Uterus (tissue), 3 donors: ENCODE measurements at regions not wholly inside any gene's neighbourhood (a gene's known extent, or its start where the extent isn't known, plus 50 kb on each side); places are given as distances from the start of the nearest gene placed in this dataset.

Source experiments
- DNase-seq, 2 donors: peaks; one replicate each; pipeline ENCODE4 v3.0.0-alpha.2; 2019 to 2020
- H3K27ac ChIP-seq, 2 donors: fragments of 200-600 bp; sonication (generic); 1 replicate in 1 of 2; 2 replicates in 1 of 2; pipeline ENCODE4 v1.5.1; 2016 to 2018
- H3K27me3 ChIP-seq, 2 donors: fragments of 200-600 bp; sonication (generic); one replicate each; pipeline ENCODE4 v1.5.1; 2018 to 2019; ENCODE audit warnings: control low read depth in 1 of 2
- H3K36me3 ChIP-seq, 2 donors: fragments of 200-600 bp; sonication (generic); one replicate each; pipeline ENCODE4 v1.5.1; 2019; ENCODE audit warnings: control low read depth in 1 of 2
- H3K4me1 ChIP-seq, 2 donors: fragments of 200-600 bp; sonication (generic); one replicate each; pipeline ENCODE4 v1.5.1; 2018 to 2019; ENCODE audit warnings: control low read depth in 1 of 2
- H3K4me3 ChIP-seq, 2 donors: fragments of 200-600 bp; sonication (generic); 1 replicate in 1 of 2; 2 replicates in 1 of 2; pipeline ENCODE4 v1.5.1; 2018 to 2019; ENCODE audit warnings: mild to moderate bottlenecking in 1 of 2
- H3K9me3 ChIP-seq, 2 donors: fragments of 200-600 bp; sonication (generic); one replicate each; pipeline ENCODE4 v1.5.1; 2019; ENCODE audit warnings: control low read depth in 1 of 2
- CTCF ChIP-seq, 4 experiments: fragments of 200-600 bp in 2 of 4; fragments of 450-650 bp in 2 of 4; sonication (generic) in 2 of 4; IDR thresholded peaks; one replicate each; pipeline ENCODE4 v1.5.1; 2016 to 2019; ENCODE audit warnings: antibody characterized with exemption in 4 of 4, mild to moderate bottlenecking in 2 of 4, moderate library complexity in 1 of 4
- POLR2A ChIP-seq, 2 donors: fragments of 450-650 bp; IDR thresholded peaks; one replicate each; pipeline ENCODE4 v1.6.1; 2016; ENCODE audit warnings: antibody characterized with exemption in 2 of 2, mild to moderate bottlenecking in 1 of 2, moderate library complexity in 1 of 2
- intact Hi-C: fragments of 100-400 bp; cut with DNase I; formaldehyde crosslinking; loops from one replicate; pipeline ENCODE4 v1.15.1; 2023; ENCODE audit warnings: low total_unique reads
- donor health status: DM: yes; HTN: yes; CAD: no.

GRCh38 chr5:145226726-145227125 is 608.4 kb downstream of the PRELID2 start:
- intact Hi-C loops: no loop called here
- no peak for TF ChIP-seq POLR2A (IDR thresholded peaks at IDR 0.05)
- no peak for TF ChIP-seq CTCF (IDR thresholded peaks at IDR 0.05)
- H3K9me3 ChIP-seq: no peaks in the 10 kb centered on the region

GRCh38 chr5:145225529-145225928 is 609.6 kb downstream of the PRELID2 start:
- DNase-seq: no peak
- H3K4me3 ChIP-seq: no peak overlapping the region
- H3K9me3 ChIP-seq: no peaks in the 10 kb centered on the region
- H3K27ac ChIP-seq: no peak overlapping the region
- H3K36me3 ChIP-seq: no peaks in the 10 kb centered on the region
- H3K27me3 ChIP-seq: no peaks in the 10 kb centered on the region
- TF ChIP-seq CTCF (IDR thresholded peaks at IDR 0.05): no peak
- TF ChIP-seq POLR2A (IDR thresholded peaks at IDR 0.05): no peak
- intact Hi-C loops: no loop called here
- no peaks in the 10 kb centered on the region for H3K4me1 ChIP-seq

More at GRCh38 chr5:145226726-145227125, 608.4 kb downstream of the PRELID2 start:
- no peaks in the 10 kb centered on the region for H3K4me1 ChIP-seq
- H3K36me3 ChIP-seq: no peaks in the 10 kb centered on the region
- H3K4me3 ChIP-seq: no peak overlapping the region
- DNase-seq: no peak
- no peak overlapping the region for H3K27ac ChIP-seq
- H3K27me3 ChIP-seq: no peaks in the 10 kb centered on the region

GRCh38 chr5:145223582-145223981 is 611.6 kb downstream of the PRELID2 start:
- intact Hi-C loops: no loop called here
- Histone ChIP-seq H3K27me3 (no peaks in the 10 kb centered on the region), H3K36me3 (no peaks in the 10 kb centered on the region), H3K4me1 (no peaks in the 10 kb centered on the region), H3K9me3 (no peaks in the 10 kb centered on the region), H3K27ac (no peak overlapping the region), H3K4me3 (no peak overlapping the region)
- TF ChIP-seq CTCF (IDR thresholded peaks at IDR 0.05) (no peak), POLR2A (IDR thresholded peaks at IDR 0.05) (no peak)
- no peak for DNase-seq

GRCh38 chr5:145222622-145223021 is 612.5 kb downstream of the PRELID2 start:
- Histone ChIP-seq H3K27me3 (no peaks in the 10 kb centered on the region), H3K9me3 (no peaks in the 10 kb centered on the region), H3K4me1 (no peaks in the 10 kb centered on the region), H3K4me3 (no peak overlapping the region), H3K27ac (no peak overlapping the region), H3K36me3 (no peaks in the 10 kb centered on the region)
- TF ChIP-seq CTCF (IDR thresholded peaks at IDR 0.05) (no peak), POLR2A (IDR thresholded peaks at IDR 0.05) (no peak)
- no peak for DNase-seq
- intact Hi-C loops: no loop called here

- H3K27me3 ChIP-seq: no peaks in the 10 kb centered on the region
- no peaks in the 10 kb centered on the region for H3K9me3 ChIP-seq
- no peak overlapping the region for H3K4me3 ChIP-seq
- H3K27ac ChIP-seq: no peak overlapping the region
- DNase-seq: no peak
- H3K4me1 ChIP-seq: no peaks in the 10 kb centered on the region
- no peaks in the 10 kb centered on the region for H3K36me3 ChIP-seq
- TF ChIP-seq CTCF (IDR thresholded peaks at IDR 0.05) (no peak), POLR2A (IDR thresholded peaks at IDR 0.05) (no peak)
- intact Hi-C loops: no loop called here
These were observed 613.7 kb downstream of the PRELID2 start for GRCh38 chr5:145221416-145221815.
